ENCODE measurements at regions not wholly inside any gene's neighbourhood (a gene's known extent, or its start where the extent isn't known, plus 50 kb on each side); places are given as distances from the start of the nearest gene placed in this dataset.
"Not testable (repeated sequence)": the region's sequence is repeated elsewhere in the genome, so short reads cannot be mapped to it uniquely, and the experiment has no call there.

DNA sequence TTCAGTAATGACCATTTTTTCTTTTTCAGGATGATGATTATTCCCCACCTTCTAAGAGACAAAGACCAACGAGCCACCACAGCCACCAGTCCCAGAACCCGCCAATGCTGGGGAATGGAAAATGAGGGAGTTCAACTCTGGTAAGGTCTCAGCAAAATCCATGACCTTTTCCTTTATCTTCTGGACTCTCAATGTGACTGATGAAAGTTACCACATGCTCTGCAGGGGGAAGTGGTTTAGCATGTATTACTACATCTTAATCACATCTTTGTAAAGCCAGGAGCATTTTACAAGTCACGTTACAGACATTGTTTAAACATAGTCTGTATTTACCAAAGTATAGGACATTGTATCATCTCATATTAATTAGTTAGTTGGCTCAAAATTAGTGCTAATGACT is 89.3 kb upstream of the METTL14 start:
- TF ChIP-seq, protein P1, sequence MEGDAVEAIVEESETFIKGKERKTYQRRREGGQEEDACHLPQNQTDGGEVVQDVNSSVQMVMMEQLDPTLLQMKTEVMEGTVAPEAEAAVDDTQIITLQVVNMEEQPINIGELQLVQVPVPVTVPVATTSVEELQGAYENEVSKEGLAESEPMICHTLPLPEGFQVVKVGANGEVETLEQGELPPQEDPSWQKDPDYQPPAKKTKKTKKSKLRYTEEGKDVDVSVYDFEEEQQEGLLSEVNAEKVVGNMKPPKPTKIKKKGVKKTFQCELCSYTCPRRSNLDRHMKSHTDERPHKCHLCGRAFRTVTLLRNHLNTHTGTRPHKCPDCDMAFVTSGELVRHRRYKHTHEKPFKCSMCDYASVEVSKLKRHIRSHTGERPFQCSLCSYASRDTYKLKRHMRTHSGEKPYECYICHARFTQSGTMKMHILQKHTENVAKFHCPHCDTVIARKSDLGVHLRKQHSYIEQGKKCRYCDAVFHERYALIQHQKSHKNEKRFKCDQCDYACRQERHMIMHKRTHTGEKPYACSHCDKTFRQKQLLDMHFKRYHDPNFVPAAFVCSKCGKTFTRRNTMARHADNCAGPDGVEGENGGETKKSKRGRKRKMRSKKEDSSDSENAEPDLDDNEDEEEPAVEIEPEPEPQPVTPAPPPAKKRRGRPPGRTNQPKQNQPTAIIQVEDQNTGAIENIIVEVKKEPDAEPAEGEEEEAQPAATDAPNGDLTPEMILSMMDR (IDR thresholded peaks at IDR 0.05; ENCODE audit: borderline replicate concordance, extremely low read depth, low read length, poor library complexity, severe bottlenecking) = not testable (repeated sequence)
- TF ChIP-seq EZH2 (IDR thresholded peaks at IDR 0.05; ENCODE audit: borderline replicate concordance, low read depth, low read length, severe bottlenecking) = not testable (repeated sequence)
